Esophagus muscularis mucosa (tissue), 4 donors: ENCODE measurements at regions not wholly inside any gene's neighbourhood (a gene's known extent, or its start where the extent isn't known, plus 50 kb on each side); places are given as distances from the start of the nearest gene placed in this dataset.

Experiments
- EP300 ChIP-seq: sonication (generic); formaldehyde crosslinking; IDR thresholded peaks from one replicate; pipeline ENCODE4 v1.6.1; 2017; ENCODE audit warnings: antibody characterized with exemption
- POLR2A ChIP-seq: fragments of 450-650 bp; IDR thresholded peaks from one replicate; pipeline ENCODE4 v1.6.1; 2017; ENCODE audit warnings: antibody characterized with exemption, moderate library complexity, mild to moderate bottlenecking, low read depth
- POLR2AphosphoS5 ChIP-seq, 2 donors: sonication (generic); formaldehyde crosslinking; IDR thresholded peaks; one replicate each; pipeline ENCODE4 v1.6.1; 2017; ENCODE audit warnings: antibody characterized with exemption in 2 of 2
- TF ChIP-seq, protein P1 (sequence below), 3 experiments: fragments of 200-600 bp in 2 of 3; fragments of 450-650 bp in 1 of 3; sonication (generic) in 2 of 3; IDR thresholded peaks; one replicate each; pipeline ENCODE4 v1.5.1; 2017 to 2019; ENCODE audit warnings: antibody characterized with exemption in 3 of 3, mild to moderate bottlenecking in 2 of 3, moderate library complexity in 1 of 3

DNA sequence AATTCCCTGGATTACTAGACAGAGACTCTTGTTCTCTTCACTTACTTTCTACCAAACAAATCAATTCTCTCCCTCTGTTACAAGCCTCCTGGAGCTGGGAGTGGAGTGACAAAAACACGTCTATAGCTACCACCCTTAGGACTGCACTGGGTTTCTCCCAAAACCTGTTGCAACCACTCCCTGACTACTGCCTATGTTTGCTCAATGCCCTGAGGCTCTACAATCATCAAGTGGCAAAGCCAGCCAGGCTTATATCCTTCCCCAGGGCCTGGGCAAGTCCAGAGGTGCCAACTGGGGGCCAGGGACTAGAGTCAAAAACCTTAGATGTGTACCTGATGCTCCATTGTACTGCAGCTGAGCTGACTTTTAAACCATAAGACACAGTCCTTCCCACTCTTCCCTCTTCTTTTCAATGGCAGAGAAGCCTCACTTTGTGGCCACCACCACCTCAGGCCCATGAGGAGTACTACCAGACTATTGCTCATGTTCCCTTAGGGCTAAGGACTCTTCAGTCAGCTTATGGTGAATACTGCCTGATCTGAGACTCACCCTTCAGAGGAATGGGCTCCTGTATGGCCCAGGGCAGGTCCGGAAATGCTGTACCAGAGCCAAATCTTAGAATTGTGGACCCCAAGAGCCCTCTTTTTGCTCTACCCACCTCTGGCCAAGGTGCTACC is 125.4 kb upstream of the PLCL2 start:
- TF ChIP-seq EP300 (no peak), POLR2A (no peak), POLR2AphosphoS5 (IDR thresholded peaks at IDR 0.05) (no peak)
- TF ChIP-seq, protein P1, sequence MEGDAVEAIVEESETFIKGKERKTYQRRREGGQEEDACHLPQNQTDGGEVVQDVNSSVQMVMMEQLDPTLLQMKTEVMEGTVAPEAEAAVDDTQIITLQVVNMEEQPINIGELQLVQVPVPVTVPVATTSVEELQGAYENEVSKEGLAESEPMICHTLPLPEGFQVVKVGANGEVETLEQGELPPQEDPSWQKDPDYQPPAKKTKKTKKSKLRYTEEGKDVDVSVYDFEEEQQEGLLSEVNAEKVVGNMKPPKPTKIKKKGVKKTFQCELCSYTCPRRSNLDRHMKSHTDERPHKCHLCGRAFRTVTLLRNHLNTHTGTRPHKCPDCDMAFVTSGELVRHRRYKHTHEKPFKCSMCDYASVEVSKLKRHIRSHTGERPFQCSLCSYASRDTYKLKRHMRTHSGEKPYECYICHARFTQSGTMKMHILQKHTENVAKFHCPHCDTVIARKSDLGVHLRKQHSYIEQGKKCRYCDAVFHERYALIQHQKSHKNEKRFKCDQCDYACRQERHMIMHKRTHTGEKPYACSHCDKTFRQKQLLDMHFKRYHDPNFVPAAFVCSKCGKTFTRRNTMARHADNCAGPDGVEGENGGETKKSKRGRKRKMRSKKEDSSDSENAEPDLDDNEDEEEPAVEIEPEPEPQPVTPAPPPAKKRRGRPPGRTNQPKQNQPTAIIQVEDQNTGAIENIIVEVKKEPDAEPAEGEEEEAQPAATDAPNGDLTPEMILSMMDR (IDR thresholded peaks at IDR 0.05) = no peak
